ENCODE measurements at regions not wholly inside any gene's neighbourhood (a gene's known extent, or its start where the extent isn't known, plus 50 kb on each side); places are given as distances from the start of the nearest gene placed in this dataset.
"Not testable (repeated sequence)": the region's sequence is repeated elsewhere in the genome, so short reads cannot be mapped to it uniquely, and the experiment has no call there.

DNA sequence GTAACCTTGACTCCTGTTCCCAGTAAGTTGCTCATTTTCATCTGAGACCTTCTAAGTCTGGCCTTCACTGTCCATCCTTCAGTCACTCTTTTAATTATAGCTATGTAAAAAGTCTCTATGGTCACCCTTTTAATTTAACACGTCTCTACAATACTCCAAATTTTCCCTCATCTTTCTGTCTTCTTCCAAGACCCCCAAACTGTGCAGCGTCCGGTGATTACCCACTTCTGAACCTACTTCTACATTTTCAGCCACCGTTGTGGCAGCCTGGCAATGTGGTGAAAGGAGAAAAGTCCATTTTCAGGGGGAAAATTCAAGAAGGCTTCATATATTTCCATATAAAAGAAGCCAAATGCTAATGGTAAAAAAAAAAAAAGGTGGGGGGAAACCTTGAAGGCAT lies 283.4 kb downstream of the POTED start:
- TF ChIP-seq, protein P1, sequence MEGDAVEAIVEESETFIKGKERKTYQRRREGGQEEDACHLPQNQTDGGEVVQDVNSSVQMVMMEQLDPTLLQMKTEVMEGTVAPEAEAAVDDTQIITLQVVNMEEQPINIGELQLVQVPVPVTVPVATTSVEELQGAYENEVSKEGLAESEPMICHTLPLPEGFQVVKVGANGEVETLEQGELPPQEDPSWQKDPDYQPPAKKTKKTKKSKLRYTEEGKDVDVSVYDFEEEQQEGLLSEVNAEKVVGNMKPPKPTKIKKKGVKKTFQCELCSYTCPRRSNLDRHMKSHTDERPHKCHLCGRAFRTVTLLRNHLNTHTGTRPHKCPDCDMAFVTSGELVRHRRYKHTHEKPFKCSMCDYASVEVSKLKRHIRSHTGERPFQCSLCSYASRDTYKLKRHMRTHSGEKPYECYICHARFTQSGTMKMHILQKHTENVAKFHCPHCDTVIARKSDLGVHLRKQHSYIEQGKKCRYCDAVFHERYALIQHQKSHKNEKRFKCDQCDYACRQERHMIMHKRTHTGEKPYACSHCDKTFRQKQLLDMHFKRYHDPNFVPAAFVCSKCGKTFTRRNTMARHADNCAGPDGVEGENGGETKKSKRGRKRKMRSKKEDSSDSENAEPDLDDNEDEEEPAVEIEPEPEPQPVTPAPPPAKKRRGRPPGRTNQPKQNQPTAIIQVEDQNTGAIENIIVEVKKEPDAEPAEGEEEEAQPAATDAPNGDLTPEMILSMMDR (IDR thresholded peaks at IDR 0.05): not testable (repeated sequence)
- TF ChIP-seq POLR2AphosphoS5 (IDR thresholded peaks at IDR 0.05): not testable (repeated sequence)
